ENCODE measurements at regions not wholly inside any gene's neighbourhood (a gene's known extent, or its start where the extent isn't known, plus 50 kb on each side); places are given as distances from the start of the nearest gene placed in this dataset.

DNA sequence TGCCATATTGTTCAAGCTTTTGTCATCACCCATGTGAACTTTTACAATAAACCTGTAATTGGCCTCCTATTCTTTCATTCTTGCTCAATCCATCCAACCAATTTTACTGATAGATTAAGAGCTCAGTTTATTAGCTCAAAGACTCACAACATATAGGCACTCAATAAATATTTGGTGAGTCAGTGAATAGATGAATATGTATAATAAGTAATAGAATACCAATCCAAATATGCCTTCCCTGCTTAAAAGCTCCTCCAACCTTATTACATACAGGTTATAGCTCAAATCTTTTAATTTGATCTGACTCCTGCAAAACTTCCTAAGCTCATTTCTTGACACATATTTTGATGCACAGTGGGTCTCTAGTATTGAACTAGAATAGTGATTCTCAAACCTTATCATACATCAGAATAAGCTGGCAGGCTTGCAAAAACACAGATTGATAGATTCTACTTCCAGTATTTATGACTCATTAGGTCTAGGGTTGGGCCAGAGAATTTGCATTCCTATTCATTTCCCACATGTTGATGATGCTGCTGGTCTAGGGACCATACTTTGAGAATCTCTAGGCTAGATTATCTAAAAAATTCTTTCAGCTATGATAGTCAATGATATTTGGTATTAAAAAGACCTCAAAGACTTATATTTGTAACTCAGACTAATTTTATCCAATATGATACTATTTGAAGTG, 114.4 kb downstream of the PCTP start (continued):
- TF ChIP-seq CHD1 (IDR thresholded peaks at IDR 0.05; ENCODE audit: low read depth, low read length) = no peak
- TF ChIP-seq RAD21 (IDR thresholded peaks at IDR 0.05 in 1 of 2, conservative IDR thresholded peaks at IDR 0.05 in 1 of 2; ENCODE audit: low read depth in 2 of 2, low read length in 2 of 2) = no peak
- TF ChIP-seq, protein P1, sequence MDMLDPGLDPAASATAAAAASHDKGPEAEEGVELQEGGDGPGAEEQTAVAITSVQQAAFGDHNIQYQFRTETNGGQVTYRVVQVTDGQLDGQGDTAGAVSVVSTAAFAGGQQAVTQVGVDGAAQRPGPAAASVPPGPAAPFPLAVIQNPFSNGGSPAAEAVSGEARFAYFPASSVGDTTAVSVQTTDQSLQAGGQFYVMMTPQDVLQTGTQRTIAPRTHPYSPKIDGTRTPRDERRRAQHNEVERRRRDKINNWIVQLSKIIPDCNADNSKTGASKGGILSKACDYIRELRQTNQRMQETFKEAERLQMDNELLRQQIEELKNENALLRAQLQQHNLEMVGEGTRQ (IDR thresholded peaks at IDR 0.05; ENCODE audit: low read length) = no peak
- TF ChIP-seq RFX5 (IDR thresholded peaks at IDR 0.05; ENCODE audit: borderline replicate concordance, low read depth, low read length) = no peak
- TF ChIP-seq KDM4A (IDR thresholded peaks at IDR 0.05; ENCODE audit: low read depth, low read length, severe bottlenecking) = no peak
- TF ChIP-seq KDM1A (IDR thresholded peaks at IDR 0.05; ENCODE audit: borderline replicate concordance, low read length) = no peak
- TF ChIP-seq EGR1 (IDR thresholded peaks at IDR 0.05; ENCODE audit: borderline replicate concordance, low read depth, low read length) = no peak
